A172 (cell line): ENCODE measurements at regions not wholly inside any gene's neighbourhood (a gene's known extent, or its start where the extent isn't known, plus 50 kb on each side); places are given as distances from the start of the nearest gene placed in this dataset.
"Not testable (repeated sequence)": the region's sequence is repeated elsewhere in the genome, so short reads cannot be mapped to it uniquely, and the experiment has no call there.

Experiments
- DNase-seq: peaks from one replicate; pipeline ENCODE4 v3.0.0-alpha.2; 2015; ENCODE audit warnings: low spot score

DNA sequence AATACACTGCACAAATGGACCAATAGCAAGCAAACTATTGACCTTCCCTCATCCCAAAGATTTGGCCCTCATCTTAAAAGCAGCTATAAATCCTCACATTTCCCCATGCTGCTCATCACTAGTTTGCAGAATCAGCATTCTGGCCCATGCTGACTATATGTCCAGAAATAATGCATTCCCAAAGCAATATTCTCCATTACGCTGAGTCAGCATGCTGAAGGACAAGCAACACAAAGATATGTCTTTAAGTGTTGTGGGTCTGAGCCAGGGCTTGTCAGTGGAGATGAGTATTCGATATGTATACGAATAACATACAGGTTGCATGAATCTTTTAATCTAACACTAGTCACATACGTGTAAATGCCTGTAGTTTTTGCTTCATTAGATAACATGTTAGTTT is 1045.0 kb upstream of the DDX18 start:
- DNase-seq = no peak

- no peak for DNase-seq
These were observed 1037.9 kb upstream of the DDX18 start for GRCh38 chr2:116776556-116776955.

GRCh38 chr2:116787848-116788247 is 1026.6 kb upstream of the DDX18 start:
- no peak for DNase-seq

- no peak for DNase-seq
These were observed 1011.8 kb upstream of the DDX18 start for GRCh38 chr2:116802671-116803070.

DNA sequence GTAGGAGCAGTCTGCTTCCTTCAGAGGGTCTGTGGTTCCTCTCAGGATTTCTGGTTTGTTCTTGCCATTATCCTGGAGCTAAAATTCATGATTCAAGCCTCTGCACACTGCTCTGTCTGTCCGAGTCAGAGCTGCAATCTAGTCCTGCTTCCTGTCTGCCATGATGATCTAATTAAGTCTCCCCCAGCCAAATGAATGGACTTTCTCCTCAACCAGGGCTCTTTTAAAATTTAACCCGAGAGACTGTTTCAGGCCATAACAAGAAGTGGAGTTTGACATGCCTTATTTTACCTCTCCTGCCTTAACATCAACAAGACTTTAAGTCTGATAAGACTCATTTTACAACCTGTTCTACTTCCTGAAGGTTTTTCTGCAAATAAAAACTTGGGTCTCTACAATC is 1009.6 kb upstream of the DDX18 start:
- no peak for DNase-seq

- not testable (repeated sequence) for DNase-seq
These were observed 1008.0 kb upstream of the DDX18 start for GRCh38 chr2:116806505-116806904.

GRCh38 chr2:116809109-116809508 is 1005.4 kb upstream of the DDX18 start:
- no peak for DNase-seq

DNA sequence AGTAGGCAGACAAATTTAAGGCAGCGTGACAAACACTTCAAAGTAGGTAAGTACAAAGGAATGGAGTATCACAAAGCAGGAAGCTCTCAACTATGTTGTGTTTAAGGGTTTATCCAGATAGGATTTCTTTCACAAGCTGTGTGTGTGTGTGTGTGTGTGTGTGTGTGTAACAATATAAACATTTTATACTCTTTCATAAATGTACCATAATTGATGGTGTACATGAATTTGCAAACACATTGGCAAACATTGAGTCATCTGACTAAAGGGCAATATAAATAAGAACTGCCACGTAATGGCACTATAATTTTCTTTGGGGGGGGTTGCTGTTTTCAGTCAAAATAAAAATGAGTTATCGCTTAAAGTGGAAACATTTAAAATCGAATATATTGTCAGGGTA is 1004.4 kb upstream of the DDX18 start:
- no peak for DNase-seq

DNA sequence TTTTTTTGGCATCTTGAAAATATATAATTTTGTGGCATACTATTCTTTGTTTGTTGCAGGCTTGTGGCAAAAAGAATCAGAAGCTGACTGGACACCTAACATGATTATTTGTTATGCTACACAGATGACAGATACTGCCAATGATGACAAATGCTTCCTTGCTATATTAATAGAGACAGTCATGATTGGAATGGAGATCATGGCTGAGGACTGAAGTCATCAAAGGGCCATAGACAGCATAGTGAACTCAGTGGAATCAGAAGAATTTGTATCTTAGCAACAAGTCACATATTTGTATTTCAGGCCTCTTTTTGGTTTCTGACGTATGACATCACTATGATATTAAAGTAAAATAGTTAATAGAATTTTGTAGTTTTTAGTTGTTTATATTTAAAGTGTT is 1003.8 kb upstream of the DDX18 start:
- no peak for DNase-seq

GRCh38 chr2:116819355-116819754 is 995.1 kb upstream of the DDX18 start:
- DNase-seq = no peak

- no peak for DNase-seq
These were observed 993.5 kb upstream of the DDX18 start for GRCh38 chr2:116820986-116821385.

DNA sequence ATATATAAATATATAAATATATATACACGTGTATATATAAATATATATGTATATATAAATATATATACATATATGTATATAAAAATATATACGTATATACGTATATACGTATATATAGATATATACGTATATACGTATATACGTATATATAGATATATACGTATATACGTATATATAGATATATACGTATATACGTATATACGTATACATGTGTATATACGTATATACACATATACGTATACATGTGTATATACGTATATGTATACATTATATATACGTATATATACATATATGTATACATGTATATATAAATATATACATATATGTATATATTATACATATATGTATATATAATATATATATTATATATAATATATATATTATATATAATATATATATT is 984.9 kb upstream of the DDX18 start:
- DNase-seq = not testable (repeated sequence)

GRCh38 chr2:116832148-116832547 is 982.3 kb upstream of the DDX18 start:
- no peak for DNase-seq

GRCh38 chr2:116833052-116833451 is 981.4 kb upstream of the DDX18 start:
- DNase-seq = no peak

DNA sequence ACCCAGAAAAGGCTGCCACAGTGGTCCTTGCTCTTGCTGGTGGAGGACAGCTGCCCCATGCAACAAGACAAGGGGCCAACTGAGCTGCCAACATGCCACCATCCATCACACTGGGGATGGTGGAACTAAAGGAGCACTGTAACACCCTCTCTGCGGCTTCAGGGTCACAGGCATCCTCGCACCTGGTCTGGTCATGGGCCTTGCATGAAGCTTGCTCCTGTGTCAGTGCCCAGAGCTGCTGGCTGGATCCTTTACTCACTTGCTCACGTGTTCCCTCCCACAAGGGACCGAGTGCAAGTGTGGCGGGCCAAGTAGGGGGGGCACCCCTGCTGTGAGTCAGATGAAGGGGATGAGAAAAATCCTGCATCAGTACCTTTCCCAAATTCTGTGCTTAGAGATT is 972.3 kb upstream of the DDX18 start:
- no peak for DNase-seq

- DNase-seq = no peak
These were observed 954.8 kb upstream of the DDX18 start for GRCh38 chr2:116859708-116860107.

DNA sequence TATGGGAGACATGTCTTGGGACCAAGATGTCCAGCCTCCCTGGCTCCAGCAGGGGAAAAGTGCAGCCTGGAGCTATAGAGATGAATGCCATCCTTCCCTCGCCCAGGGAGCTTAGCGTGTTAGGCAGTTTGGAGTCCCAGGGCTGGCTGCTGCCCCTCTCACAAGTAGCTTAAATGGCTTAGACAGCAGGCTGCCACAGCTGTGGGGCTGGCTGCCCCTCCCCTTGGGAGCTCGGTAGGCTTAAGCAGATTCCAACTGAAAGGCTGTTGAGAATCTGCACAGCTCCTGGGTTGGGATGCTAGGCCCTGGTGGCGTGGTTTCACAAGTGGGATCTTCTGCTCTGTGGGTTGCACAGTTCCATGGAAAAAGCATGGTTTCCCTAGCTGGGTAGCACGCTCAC is 940.5 kb upstream of the DDX18 start:
- no peak for DNase-seq

DNA sequence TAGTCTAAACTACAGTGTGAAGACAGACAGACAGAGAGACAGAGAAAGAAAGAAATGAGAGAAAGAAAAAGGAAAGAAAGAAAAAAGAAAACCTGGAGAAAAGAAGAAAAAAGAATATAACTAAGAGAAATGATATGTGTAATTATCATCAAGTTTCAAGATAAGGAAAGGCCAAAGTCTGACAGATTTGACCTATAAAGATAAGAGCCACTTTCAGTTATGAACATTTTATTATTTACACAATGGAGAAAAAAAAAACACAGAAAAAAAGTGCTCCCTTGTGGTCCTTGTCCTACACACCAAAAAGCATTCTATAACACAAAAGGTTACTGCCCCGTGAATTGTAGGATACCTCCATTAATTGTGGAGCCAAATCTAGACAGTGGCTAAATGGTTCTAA is 937.2 kb upstream of the DDX18 start:
- no peak for DNase-seq

- DNase-seq = no peak
These were observed 936.5 kb upstream of the DDX18 start for GRCh38 chr2:116877944-116878343.

DNA sequence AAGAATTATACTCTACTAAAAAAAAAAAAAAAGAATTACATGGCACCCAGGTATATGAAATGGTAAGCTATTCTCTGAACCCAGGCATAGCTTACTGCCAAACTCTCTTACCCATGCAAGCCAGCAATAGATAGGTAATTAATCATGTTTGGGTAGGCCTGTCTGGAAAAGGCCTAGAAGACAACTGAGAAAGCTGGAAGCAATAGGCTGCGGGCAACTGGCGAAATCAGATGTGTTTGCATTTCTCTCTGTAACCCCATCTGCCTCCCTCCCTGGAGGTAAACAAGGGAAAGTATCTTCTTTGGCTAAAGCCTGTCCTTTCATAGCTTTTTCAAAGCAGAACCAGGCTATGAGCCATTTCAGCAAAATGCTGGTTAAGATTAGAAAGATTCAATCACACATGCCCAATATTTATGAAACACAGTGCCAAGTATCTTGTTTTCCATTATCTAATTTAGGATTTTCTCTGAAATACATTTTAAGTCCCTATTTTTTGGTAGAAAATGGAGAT is 934.8 kb upstream of the DDX18 start:
- no peak for DNase-seq

DNA sequence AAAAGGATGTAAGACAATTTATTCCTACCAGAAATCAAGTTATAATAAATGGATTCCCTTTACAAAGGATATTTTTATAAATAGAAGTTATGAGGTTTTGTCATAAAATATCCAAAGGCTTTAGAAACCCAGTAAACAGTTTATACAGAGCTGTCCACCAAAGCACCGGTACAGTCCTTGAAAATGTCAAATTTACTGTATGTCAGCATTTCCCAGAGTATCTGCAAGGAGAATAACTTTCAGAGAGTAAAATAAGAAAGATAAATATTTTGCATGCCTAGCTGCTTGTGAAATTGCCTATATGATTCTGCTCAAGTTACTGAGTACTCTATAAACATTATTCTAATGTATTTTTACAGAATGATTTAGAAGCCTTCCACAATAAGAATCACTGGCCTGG is 923.3 kb upstream of the DDX18 start:
- DNase-seq = no peak

DNA sequence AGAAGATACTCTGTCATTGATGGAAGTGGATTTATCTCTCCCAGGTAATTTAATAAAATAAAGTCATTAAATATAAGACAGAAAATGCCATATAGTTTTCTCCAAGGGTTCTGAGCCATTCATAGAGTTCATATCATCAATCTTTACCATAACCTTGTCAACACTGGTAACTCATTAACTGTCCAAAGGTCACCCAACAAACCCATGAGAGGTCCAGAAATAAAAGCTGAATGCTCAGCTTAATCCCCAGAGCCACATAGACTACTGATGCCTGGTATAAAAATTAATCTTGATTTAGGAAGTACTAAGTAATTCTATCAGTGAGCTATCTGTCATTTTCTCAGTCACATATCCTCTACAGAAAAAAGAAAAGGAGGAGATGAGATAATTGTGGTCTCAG is 903.0 kb upstream of the DDX18 start:
- no peak for DNase-seq

- no peak for DNase-seq
These were observed 898.8 kb upstream of the DDX18 start for GRCh38 chr2:116915673-116916072.

GRCh38 chr2:116917196-116917595 is 897.3 kb upstream of the DDX18 start:
- no peak for DNase-seq

GRCh38 chr2:116918574-116918973 is 895.9 kb upstream of the DDX18 start:
- no peak for DNase-seq
